Stimulated activated naive B cell treated with anti-CD40 and anti-IgM and Interleukin-4, amounts not matched to agents 10 μg/mL and 1 μg/mL and 100 μg/mL, for 72 hours (primary cell): ENCODE measurements at regions not wholly inside any gene's neighbourhood (a gene's known extent, or its start where the extent isn't known, plus 50 kb on each side); places are given as distances from the start of the nearest gene placed in this dataset.

Experiments used
- ATAC-seq, 2 donors: fragments of 150-1000 bp; cut with Tn5 transposase; replicated peaks; 2 replicates each; pipeline ENCODE4 v1.10.0; 2021; ENCODE audit warnings: moderate library complexity in 1 of 2
- DNase-seq: peaks from one replicate; pipeline ENCODE4 v3.0.0; 2021
- H3K27ac Mint-ChIP-seq: one replicate; pipeline ENCODE4 v1.8.0; 2022; ENCODE audit warnings: mild to moderate bottlenecking, mixed read lengths
- H3K27me3 Mint-ChIP-seq, 2 donors: one replicate each; pipeline ENCODE4 v1.8.0; 2022; ENCODE audit warnings: mixed read lengths in 2 of 2
- H3K36me3 Mint-ChIP-seq, 2 donors: one replicate each; pipeline ENCODE4 v1.8.0; 2022; ENCODE audit warnings: mixed read lengths in 2 of 2, mild to moderate bottlenecking in 1 of 2
- H3K4me1 Mint-ChIP-seq, 2 donors: one replicate each; pipeline ENCODE4 v1.8.0; 2022; ENCODE audit warnings: mixed read lengths in 2 of 2, mild to moderate bottlenecking in 1 of 2
- H3K4me3 Mint-ChIP-seq, 2 donors: one replicate each; pipeline ENCODE4 v1.8.0; 2022; ENCODE audit warnings: mild to moderate bottlenecking in 2 of 2, mixed read lengths in 2 of 2, moderate library complexity in 1 of 2
- H3K9me3 Mint-ChIP-seq, 2 donors: one replicate each; pipeline ENCODE4 v1.8.0; 2022; ENCODE audit warnings: mixed read lengths in 2 of 2, mild to moderate bottlenecking in 1 of 2

DNA sequence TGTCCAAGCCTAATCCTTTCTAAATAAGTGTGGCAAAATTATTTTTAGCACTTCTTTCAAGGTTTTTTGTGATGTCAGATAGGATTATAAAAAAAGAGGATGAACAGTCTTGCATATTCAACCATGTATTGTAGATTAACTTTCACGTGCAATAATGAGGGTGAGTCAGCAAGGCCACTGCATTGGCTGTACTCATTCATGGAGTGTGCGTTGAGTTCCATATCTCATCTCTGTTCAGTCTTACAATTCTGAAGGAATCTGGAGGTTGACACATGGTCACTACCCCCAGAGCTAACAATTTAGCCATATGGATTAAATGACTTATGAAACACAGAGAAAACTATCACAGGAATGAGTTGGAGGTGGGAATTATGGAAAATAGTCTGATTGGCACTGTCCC is 810.5 kb downstream of the SLC4A3 start:
- Mint-ChIP-seq H3K9me3 (peaks cover 4 to 7% of the 10 kb centered on the region in 2 donors), H3K36me3 (no peaks in the 10 kb centered on the region), H3K4me1 (no peaks in the 10 kb centered on the region), H3K27ac (no peak overlapping the region), H3K4me3 (no peak overlapping the region), H3K27me3 (no peaks in the 10 kb centered on the region)
- ATAC-seq (no peak), DNase-seq (no peak)

DNA sequence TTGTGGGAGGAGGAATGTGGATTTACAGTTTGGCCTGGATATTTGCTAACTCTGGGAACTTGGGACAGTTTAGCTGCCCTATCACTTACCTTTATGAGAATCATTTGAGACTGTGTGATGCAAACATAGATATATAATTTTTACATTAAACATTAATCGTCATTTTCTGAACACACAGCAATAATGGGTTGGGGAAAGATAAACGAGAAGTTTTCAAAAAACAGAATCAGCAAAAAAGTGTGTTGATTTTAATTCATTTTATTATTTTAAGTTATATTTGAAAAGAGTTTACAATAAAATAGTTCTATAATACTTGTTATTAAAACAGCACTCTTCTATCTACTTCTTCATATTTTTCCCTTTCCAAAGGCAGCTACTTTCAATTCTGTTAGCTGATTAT is 813.3 kb downstream of the SLC4A3 start:
- no peak overlapping the region for H3K4me3 Mint-ChIP-seq
- peaks cover 2 to 7% of the 10 kb centered on the region in 2 donors for H3K9me3 Mint-ChIP-seq
- no peaks in the 10 kb centered on the region for H3K36me3 Mint-ChIP-seq
- no peak overlapping the region for H3K27ac Mint-ChIP-seq
- H3K27me3 Mint-ChIP-seq: no peaks in the 10 kb centered on the region
- no peak for ATAC-seq
- no peak for DNase-seq
- H3K4me1 Mint-ChIP-seq: no peaks in the 10 kb centered on the region

DNA sequence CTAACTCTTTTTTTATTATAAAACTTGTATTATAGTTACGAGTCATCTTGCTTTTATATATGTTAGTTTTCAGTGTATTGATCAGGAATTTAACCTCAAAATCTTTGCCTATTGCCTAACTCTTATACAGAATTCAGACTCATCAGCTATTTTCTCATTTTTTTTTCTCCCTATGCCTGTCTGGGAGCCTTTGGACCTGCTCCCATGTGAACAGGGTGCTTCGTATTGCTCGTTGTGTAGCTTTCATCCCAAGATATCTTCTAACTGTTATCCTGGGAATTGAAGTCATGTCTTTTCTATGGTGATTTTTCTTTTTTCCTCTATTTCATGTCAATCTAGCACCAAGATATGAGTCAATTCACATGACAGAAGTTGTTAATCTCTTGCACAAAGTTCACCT is 814.0 kb downstream of the SLC4A3 start:
- no peaks in the 10 kb centered on the region for H3K27me3 Mint-ChIP-seq
- H3K36me3 Mint-ChIP-seq: no peaks in the 10 kb centered on the region
- no peak for ATAC-seq
- no peak overlapping the region for H3K27ac Mint-ChIP-seq
- no peak for DNase-seq
- H3K9me3 Mint-ChIP-seq: peaks cover 4 to 5% of the 10 kb centered on the region in 2 donors
- no peaks in the 10 kb centered on the region for H3K4me1 Mint-ChIP-seq
- no peak overlapping the region for H3K4me3 Mint-ChIP-seq

DNA sequence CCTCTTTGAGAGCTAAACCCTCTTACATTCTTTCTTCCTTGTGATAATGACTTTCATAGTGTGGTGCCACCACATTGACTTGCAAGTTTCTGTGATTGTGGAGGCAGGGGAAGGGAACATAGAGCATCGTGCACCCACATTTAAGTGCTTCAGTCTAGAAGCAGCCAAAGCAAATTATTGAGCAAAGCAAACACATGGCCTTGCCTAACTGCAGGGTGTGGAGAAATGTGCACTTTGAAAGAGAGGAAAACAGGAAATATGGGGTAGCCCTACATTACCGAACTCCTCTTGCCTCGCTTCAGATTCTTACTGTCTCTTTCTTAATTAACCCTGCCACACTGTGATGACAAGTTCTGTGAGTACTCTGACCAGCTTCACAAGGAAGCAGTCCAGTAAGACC is 814.6 kb downstream of the SLC4A3 start:
- H3K27me3 Mint-ChIP-seq: no peaks in the 10 kb centered on the region
- DNase-seq (no peak), ATAC-seq (no peak)
- no peak overlapping the region for H3K27ac Mint-ChIP-seq
- H3K36me3 Mint-ChIP-seq: no peaks in the 10 kb centered on the region
- H3K4me1 Mint-ChIP-seq: no peaks in the 10 kb centered on the region
- H3K4me3 Mint-ChIP-seq: no peak overlapping the region
- H3K9me3 Mint-ChIP-seq: peaks cover 4 to 6% of the 10 kb centered on the region in 2 donors

DNA sequence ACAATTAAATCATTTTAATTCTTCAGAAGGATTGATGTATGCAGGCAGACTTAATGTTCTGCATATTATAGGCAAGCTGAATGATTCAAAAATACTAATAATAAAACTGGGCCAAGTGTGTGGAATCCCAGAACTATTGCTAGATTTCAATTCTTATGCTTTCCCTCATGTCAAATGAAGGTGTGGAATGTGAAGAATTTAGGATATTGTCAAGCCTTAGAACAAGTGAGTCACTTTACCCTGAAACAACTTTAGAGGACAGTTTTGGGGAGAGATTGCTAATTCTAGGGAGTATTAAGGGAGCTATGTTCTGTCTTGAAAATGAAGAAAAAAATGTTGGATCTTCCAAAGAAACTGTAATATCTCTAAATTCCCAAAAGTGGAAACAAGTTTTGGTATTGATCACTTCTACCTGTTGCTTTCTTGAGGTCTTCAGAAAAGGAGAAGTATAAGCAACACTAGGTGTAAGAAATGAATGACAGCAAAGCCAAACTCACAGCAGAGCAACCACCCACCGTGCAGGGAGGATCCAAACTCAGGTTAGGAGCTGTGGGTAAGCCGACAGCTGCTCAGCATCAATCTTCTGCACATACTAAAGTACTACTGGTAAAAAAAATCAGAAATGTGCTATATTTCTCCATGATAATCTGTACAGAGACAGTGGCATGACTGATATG is 818.1 kb downstream of the SLC4A3 start:
- Mint-ChIP-seq H3K4me1 (no peaks in the 10 kb centered on the region), H3K4me3 (no peak overlapping the region), H3K9me3 (peaks cover 4 to 6% of the 10 kb centered on the region in 2 donors), H3K27me3 (no peaks in the 10 kb centered on the region), H3K27ac (no peak overlapping the region), H3K36me3 (no peaks in the 10 kb centered on the region)
- DNase-seq: no peak
- no peak for ATAC-seq

DNA sequence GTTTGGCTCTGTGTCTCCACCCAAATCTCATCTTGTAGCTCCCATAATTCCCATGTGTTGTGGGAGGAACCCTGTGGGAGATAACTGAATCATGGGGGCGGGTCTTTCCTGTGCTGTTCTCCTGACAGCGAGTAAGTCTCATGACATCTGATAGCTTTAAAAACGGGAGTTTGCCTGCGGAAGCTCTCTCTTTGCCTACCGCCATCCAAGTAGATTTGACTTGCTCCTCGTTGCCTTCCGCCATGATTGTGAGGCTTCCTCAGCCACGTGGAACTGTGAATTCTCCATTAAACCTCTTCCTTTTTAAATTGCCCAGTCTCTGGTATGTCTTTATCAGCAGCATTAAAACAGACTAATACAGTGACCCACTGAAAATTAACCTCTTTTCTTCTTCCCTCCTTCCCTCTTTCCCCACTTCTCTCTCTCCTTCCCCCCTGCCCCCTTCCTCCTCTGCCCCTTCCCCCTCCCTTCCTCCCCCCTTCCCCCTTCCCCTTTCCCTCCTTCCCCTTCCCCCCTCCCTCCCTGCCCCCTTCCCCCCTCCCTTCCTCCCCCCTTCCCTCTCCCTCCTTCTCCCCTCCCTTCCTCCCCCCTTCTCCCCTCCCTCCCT is 818.8 kb downstream of the SLC4A3 start:
- Mint-ChIP-seq H3K9me3 (peaks cover 4 to 6% of the 10 kb centered on the region in 2 donors), H3K27ac (no peak overlapping the region), H3K4me3 (no peak overlapping the region), H3K27me3 (no peaks in the 10 kb centered on the region), H3K36me3 (no peaks in the 10 kb centered on the region), H3K4me1 (no peaks in the 10 kb centered on the region)
- no peak for DNase-seq
- no peak for ATAC-seq

DNA sequence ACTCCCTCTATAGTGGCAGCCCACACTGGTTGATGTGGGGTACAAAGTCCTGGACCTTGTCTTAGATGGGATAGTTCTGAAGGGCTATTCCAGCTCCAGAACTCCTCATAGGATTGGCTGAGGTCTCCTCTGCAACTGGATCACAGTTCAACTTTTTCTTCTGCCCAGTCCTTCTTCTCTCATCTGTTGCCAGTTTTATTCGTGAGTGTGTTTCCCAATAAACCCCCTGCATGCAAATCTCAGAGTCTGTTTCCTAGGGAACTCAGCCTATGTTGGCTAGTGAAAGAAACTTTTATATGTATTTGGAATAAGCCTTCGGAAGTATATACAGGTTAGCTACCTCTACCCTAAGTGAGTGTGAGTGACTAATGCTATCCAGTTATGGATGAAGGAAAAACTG is 823.4 kb downstream of the SLC4A3 start:
- H3K36me3 Mint-ChIP-seq: no peaks in the 10 kb centered on the region
- no peak overlapping the region for H3K27ac Mint-ChIP-seq
- DNase-seq: no peak
- no peaks in the 10 kb centered on the region for H3K4me1 Mint-ChIP-seq
- peaks cover 4 to 6% of the 10 kb centered on the region in 2 donors for H3K9me3 Mint-ChIP-seq
- no peak for ATAC-seq
- H3K27me3 Mint-ChIP-seq: no peaks in the 10 kb centered on the region
- no peak overlapping the region for H3K4me3 Mint-ChIP-seq

DNA sequence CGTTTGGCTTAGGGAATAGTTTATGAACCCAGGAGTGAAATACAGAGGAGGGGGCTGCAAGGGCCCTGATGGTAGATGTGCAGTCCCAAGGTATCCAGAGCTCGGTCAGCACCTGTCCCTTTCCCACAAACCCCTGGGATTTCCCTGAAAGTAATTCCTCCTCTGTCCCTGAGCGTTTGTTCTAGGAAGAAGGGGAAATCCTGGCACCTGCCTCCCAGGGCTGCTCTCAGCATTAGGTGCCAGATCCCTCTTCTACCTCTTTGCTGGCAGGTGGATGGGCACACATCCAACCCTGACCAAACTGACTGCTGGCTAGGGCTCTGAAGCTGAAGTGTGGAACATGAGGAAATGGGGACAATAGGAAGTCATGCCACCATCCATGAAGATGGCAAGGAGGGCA is 824.0 kb downstream of the SLC4A3 start:
- Mint-ChIP-seq H3K9me3 (peaks cover 3 to 4% of the 10 kb centered on the region in 2 donors), H3K27me3 (no peaks in the 10 kb centered on the region), H3K4me1 (no peaks in the 10 kb centered on the region), H3K36me3 (no peaks in the 10 kb centered on the region), H3K4me3 (no peak overlapping the region), H3K27ac (no peak overlapping the region)
- ATAC-seq (no peak), DNase-seq (no peak)

DNA sequence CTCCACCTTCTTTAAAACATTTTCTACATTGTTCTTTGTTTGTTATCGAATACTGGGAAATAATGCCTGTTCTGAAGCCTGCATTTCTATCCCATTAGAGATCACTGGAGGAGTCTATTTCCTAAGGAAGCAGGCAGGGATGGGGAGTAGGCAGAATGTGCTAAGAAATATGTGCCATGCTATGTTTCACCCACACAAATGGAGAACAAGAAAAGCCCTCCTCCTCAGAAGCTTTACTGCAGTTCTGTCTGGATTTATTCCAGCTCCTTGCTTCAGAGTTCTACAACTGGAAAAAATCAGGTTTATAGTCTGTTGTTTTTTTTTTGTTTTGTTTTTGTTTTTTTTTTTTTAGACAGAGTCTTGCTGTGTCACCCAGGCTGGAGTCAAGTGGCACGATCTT is 825.1 kb downstream of the SLC4A3 start:
- Mint-ChIP-seq H3K27ac (no peak overlapping the region), H3K9me3 (peaks cover 0 to 2% of the 10 kb centered on the region in 2 donors), H3K4me3 (no peak overlapping the region), H3K4me1 (no peaks in the 10 kb centered on the region), H3K36me3 (no peaks in the 10 kb centered on the region), H3K27me3 (no peaks in the 10 kb centered on the region)
- ATAC-seq (no peak), DNase-seq (no peak)

DNA sequence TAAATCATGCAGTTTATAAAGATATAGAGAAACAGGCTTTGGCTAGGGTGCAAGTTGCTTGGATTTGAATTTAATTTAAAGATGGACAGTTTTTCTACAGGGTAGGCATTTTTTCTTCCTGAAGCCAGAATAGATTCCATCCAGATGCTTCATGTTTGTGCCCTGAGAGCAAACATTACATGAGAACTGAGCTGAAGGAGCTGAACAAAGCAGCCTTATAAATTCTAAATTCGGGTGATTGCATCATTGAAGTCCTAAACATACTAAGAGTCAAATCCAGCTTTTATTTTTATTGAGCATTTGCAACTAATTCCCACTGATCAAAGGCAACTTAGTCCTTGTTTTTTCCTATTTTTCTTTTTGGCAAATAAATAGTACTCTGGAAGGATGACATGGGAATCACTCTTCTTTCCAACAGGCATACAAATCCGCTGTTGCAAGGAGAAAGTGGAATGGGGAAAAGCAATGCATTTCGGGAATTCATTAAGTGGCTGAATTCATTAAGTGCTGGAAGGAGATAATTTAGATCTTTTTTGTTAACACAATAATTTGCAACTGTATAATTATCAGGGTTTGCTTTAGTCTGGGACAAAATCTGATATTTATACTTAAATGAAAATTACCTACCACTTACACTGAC is 828.0 kb downstream of the SLC4A3 start:
- no peaks in the 10 kb centered on the region for H3K27me3 Mint-ChIP-seq
- H3K36me3 Mint-ChIP-seq: no peaks in the 10 kb centered on the region
- ATAC-seq: no peak
- H3K9me3 Mint-ChIP-seq: peaks cover 0 to 2% of the 10 kb centered on the region in 2 donors
- no peak overlapping the region for H3K27ac Mint-ChIP-seq
- DNase-seq: no peak
- no peaks in the 10 kb centered on the region for H3K4me1 Mint-ChIP-seq
- no peak overlapping the region for H3K4me3 Mint-ChIP-seq

DNA sequence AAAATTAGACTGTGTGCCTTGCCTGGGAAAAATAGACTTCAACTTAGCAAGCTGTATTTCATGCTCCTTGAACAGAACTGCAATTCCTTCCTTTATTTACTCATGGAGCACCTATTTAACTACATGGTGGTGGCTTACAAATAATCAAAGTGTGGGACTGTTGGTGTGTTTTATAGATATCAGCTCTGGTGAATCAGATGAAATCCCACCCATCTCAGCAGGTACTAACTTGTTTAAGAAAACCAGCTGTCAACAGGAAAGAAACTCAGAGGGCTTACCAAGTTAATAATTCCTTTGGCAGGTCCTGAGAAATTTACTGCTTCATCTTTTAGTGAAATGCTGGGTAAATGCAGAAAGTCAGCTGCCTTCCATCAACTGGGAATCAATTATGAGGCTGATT is 830.6 kb downstream of the SLC4A3 start:
- Mint-ChIP-seq H3K9me3 (peaks cover 0 to 2% of the 10 kb centered on the region in 2 donors), H3K4me3 (no peak overlapping the region), H3K36me3 (no peaks in the 10 kb centered on the region), H3K27ac (no peak overlapping the region), H3K27me3 (no peaks in the 10 kb centered on the region), H3K4me1 (no peaks in the 10 kb centered on the region)
- DNase-seq (no peak), ATAC-seq (no peak)

DNA sequence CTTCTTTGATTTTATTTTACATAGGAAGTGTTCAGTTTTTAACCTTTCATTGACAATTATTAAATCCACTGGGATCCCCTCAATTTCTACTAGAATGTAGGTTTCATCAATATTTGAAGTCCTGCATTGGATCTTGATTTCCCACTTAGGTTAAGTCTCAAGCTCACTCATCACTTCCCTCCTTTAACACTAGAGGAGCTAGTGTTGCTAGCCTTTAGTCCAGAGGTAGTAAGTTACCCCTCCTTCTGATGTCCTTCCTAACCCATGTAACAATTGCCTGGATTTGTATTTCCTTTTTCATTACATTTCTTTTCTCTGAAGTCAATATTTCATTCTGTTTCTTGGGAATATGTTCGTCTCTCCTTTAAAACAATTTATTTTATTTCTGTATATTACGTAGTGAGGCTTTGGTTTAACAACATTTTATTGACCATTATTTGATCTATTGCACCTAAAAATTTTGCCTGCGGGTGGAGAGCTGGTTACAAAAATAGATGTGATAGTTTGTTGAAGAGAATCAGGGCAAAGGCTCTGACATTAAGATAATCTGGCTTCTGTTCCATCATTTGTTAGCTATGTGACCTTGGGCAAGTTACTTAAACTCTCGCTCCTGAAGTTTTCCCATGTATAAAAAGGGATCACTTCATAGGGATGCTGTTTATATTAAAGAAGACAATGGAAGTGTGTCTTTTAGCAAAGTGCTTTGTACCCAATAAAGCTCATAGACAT is 833.0 kb downstream of the SLC4A3 start:
- no peak overlapping the region for H3K27ac Mint-ChIP-seq
- no peaks in the 10 kb centered on the region for H3K4me1 Mint-ChIP-seq
- DNase-seq (no peak), ATAC-seq (no peak)
- no peaks in the 10 kb centered on the region for H3K36me3 Mint-ChIP-seq
- H3K4me3 Mint-ChIP-seq: no peak overlapping the region
- no peaks in the 10 kb centered on the region for H3K27me3 Mint-ChIP-seq
- peaks cover 0 to 2% of the 10 kb centered on the region in 2 donors for H3K9me3 Mint-ChIP-seq

DNA sequence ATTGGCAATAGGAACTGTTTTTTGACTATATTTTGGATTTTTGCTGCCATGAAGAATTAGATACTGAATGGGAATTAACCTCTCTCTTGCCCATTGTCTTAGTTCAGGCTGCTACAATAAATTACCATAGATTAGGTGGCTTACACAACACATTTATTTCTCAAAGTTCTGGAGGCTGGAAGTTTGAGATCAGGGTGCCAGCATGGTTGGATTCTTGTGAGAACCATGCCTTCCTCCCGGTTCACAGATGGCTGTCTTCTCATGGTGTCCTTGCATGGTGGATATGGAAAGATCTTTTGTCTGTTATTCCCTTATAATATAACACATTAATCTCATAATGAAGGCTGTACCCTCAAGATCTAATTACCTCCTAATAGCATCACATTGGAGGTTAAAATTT is 836.4 kb downstream of the SLC4A3 start:
- Mint-ChIP-seq H3K4me1 (no peaks in the 10 kb centered on the region), H3K27ac (no peak overlapping the region), H3K27me3 (no peaks in the 10 kb centered on the region), H3K9me3 (peaks cover 0 to 2% of the 10 kb centered on the region in 2 donors), H3K4me3 (no peak overlapping the region), H3K36me3 (no peaks in the 10 kb centered on the region)
- no peak for DNase-seq
- ATAC-seq: no peak

DNA sequence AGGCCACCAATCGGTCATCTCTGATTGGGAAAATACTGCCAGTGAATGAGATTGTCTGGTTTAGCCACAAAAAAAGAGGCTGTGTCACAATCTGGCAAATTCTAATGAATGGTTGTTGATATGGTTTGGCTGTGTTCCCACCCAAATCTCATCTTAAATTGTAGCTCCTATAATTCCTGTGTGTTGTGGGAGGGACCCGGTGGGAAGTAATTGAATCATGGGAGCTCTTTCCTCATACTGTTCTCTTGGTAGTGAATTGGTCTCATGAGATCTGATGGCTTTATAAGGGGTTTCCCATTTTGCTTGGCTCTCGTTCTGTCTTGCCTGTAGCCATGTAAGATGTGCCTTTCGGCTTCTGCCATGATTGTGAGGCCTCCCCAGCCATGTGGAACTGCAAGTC is 838.3 kb downstream of the SLC4A3 start:
- Mint-ChIP-seq H3K9me3 (peaks cover 0 to 4% of the 10 kb centered on the region in 2 donors), H3K4me1 (no peaks in the 10 kb centered on the region), H3K36me3 (no peaks in the 10 kb centered on the region), H3K27ac (no peak overlapping the region), H3K27me3 (no peaks in the 10 kb centered on the region), H3K4me3 (no peak overlapping the region)
- DNase-seq: no peak
- ATAC-seq: no peak
